UCSD-AML1 (cell line): ENCODE measurements at regions not wholly inside any gene's neighbourhood (a gene's known extent, or its start where the extent isn't known, plus 50 kb on each side); places are given as distances from the start of the nearest gene placed in this dataset.
"Not testable (repeated sequence)": the region's sequence is repeated elsewhere in the genome, so short reads cannot be mapped to it uniquely, and the experiment has no call there.

Source experiments
- DNase-seq: peaks from one replicate; lab custom pipeline; 2025; ENCODE audit not compliant: unreplicated experiment; lab: John Stamatoyannopoulos, UW

GRCh38 chr5:82448374-82448773, 170.2 kb upstream of the RPS23 start:
- no peak for DNase-seq

GRCh38 chr5:82447913-82448312, 169.8 kb upstream of the RPS23 start:
- DNase-seq, result no peak

GRCh38 chr5:82446809-82447208, 168.7 kb upstream of the RPS23 start:
- DNase-seq, result no peak

GRCh38 chr5:82445726-82446335, 167.7 kb upstream of the RPS23 start:
- no peak for DNase-seq

- DNase-seq, result no peak
These were observed 161.7 kb upstream of the RPS23 start for GRCh38 chr5:82439750-82440445.

- not testable (repeated sequence) for DNase-seq
These were observed 159.4 kb upstream of the RPS23 start for GRCh38 chr5:82437565-82437964.

DNA sequence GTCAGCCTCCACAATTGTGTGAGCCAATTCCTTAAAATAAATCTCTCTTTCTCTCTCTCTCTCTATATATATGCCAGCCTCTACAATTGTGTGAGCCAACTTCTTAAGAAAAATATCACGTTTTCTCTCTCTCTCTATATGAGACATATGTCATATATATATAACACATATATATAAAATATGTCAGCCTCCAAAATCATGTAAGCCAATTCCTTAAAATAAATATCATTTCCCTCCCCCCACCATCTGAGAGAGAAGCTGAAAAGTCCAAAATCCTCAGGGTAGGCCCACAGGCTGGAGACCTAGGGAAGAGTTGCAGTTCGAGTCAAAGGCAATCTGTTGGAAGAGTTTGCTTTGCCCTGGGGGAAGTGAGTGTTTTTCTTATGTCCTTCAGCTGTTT, 158.1 kb upstream of the RPS23 start:
- DNase-seq, result no peak

DNA sequence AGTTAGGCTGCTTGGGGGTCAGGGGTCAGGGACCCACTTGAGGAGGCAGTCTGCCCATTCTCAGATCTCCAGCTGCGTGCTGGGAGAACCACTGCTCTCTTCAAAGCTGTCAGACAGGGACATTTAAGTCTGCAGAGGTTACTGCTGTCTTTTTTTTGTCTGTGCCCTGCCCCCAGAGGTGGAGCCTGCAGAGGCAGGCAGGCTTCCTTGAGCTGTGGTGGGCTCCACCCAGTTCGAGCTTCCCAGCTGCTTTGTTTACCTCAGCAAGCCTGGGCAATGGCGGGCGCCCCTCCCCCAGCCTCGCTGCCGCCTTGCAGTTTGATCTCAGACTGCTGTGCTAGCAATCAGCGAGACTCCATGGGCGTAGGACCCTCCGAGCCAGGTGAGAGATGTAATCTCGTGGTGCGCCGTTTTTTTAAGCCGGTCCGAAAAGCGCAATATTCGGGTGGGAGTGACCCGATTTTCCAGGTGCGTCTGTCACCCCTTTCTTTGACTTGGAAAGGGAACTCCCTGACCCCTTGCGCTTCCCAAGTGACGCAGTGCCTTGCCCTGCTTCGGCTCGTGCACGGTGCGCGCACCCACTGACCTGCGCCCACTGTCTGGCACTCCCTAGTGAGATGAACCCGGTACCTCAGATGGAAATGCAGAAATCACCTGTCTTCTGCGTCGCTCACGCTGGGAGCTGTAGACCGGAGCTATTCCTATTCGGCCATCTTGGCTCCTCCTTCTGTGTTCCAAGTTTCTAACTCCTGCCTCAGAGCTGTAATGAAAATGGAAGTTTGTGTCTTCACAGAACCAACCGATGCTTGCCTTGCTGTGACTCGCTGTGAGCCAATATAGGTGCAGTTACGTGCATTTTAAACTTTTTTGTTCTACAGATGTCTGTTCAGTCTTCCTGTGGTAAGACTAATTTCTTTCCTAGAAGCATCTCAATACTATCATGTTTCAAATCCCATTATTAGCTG, 156.8 kb upstream of the RPS23 start:
- DNase-seq, result not testable (repeated sequence)

GRCh38 chr5:82426464-82427154, 148.5 kb upstream of the RPS23 start:
- no peak for DNase-seq

GRCh38 chr5:82425591-82425990, 147.4 kb upstream of the RPS23 start:
- DNase-seq, result no peak

DNA sequence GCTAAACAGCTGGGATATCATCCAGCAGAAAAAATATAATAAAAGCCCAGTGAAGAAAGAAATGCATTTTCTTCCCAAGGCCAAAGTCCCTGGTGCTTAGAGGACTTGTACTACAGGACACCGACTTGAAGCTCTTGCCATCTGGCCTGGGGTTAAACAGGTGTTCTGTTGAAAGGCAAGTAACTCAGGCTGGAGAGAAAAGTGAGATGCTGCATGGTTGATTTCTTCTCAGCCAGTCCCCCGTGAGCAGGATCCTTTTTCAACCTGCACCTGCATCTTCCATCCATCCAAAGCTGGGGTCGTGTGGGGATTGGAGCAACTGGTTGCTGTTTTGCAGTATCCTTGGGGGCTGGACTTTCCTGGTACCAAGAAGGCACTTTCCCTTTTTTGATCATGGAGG, 146.1 kb upstream of the RPS23 start:
- no peak for DNase-seq

- peak; percentile 49 for DNase-seq
These were observed 144.6 kb upstream of the RPS23 start for GRCh38 chr5:82422751-82423181.

DNA sequence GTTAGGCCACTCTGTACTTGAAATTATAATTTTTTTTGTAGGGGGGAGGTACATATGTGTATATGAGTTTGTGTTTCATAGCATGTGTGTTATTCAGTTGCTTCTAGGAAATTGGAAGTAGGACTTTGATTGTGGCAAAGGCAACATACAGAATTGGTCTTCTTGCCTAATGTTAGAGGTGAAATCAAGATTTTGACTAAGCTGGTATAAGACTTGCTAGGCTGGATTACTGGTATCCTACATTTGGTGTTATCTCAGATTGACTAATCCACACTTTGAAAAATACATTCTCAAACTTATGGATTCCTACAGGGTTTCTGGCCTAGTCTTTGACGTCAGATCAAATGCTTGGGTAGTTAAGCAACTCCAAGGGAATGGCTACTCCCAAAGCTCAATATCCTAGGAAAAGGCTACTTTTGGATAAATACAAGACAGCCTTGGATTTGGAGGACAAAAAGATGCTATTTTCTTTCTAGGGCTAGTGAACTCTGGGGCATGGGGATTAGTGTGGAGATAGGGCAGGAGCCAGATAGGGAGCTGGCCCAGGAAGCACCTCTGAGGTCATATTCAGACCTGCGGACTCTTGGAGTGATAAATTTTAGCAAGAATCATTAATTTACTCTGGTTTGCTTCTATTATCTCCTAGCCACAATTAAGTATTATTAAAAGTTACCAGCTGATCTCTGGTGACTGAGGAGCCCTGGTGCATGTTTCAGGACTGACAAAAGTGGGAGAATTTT, 144.0 kb upstream of the RPS23 start:
- no peak for DNase-seq

DNA sequence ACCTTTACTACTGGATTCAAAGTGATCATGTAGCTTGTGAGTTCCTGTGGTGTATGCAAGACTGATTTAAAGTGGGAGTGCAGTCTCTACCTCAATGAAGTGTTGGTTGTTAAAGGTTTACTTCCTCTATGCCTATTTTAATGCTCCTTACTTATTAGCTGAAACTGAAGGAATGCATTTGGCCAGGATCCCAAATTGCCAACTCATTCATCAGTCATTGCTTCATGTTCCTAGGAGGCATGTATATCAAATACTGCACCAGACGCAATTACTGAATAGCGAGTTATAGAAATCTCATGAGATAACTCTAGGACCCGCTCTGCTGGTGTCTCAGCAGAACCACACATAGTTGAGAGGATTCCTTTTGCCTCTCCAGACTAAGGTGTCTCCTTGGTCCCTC, 143.0 kb upstream of the RPS23 start:
- no peak for DNase-seq

DNA sequence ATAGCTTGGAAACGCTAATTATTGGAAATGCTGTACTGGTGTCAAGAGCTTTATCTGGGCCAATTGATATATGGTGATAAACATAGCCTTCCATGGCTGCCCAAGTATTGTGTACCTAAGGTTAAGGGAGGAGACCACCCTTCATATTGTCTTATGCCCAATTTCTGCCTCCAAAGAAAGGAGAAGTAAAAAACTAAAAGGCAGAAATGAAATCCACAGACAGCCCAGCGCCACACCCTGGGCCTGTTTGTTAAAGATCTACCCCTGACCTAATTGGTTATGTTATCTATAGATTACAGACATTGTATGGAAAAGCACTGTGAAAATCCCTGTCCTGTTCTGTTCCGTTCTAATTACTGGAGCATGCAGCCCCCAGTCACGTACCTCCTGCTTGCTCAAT, 142.4 kb upstream of the RPS23 start:
- DNase-seq, result peak; percentile 27

DNA sequence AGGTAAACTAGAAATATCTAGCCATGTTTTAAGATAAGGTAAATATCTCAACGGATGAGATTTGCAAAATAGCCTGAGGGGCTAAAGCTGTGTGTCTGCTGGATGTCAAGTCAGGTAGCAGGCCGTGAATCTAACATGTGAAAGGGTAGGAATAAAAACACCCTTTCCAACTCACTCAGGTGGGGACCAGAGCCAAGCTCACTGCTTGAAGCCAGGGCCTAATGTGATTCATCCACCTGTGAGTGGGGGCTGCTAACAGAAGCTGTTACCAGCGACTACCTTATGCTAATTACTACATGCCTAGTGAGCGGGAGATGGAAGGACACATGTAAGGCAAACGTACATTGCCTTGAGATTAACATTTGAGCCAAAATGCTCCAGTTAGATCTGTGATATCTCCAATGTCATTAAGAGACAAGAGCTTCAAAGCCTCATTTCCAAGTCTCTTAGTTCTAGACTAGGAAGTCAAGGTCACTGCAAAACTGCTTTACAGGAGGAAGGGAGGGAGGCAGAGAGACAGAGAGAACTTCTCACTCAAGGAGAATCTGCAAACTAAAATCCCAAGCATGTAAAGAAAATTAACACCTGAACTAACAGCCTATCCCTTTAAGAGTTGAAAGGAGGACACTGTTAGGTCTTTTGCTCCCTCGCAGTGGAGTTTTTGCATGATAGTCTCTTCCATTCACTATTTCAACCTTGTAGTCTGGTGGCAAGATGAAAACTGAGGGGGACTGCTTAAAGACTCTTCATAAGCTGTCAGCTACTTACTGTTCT, 141.6 kb upstream of the RPS23 start:
- no peak for DNase-seq

DNA sequence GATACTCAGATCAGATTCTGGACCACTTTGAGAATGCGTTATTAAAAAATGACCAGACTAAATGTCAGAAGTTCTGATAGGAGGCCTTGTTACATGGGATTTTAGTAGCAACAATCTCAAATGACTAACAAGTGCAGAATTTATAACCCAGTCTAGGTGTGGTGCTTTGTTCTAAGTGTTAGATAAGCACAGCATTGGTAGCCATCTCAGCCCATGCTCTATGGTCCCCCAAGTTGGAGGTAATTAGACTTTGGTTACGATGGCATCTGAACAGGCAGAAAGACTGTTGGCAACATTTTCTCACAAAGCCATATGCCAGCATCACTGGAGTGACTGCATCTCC, 140.4 kb upstream of the RPS23 start:
- no peak for DNase-seq

DNA sequence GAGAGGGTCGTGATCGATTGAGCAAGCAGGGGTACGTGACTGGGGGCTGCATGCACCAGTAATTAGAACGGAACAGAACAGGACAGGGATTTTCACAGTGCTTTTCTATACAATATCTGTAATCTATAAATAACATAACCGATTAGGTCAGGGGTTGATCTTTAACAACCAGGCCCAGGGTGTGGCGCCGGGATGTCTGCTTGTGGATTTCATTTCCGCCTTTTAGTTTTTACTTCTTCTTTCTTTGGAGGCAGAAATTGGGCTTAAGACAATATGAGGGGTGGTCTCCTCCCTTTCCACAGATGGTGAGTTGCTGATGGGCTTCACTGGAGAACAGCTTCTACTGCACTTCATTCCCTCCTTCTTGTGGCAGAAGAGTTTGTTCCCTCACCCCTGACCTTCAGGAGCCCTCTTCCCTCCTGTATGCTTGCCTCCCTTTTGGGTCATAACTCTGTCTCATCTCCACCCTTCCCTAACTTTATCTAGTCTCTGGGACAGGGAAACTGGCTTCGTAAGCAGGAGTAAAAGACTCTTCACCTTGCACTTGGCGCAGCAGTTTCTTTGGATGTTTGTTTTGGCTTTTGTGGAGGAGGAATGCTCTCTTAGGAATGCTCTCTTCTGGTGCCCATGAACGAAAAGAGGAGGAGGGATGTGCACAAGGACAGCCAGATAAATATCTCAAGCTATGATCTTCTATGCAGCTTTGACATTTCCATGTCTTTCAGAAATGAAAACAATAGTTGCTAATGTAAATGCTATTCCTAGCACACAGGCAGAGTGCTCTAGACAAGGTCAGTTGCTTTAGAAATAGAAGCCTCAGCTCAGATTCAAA, 139.8 kb upstream of the RPS23 start:
- peak; percentile 57 for DNase-seq

DNA sequence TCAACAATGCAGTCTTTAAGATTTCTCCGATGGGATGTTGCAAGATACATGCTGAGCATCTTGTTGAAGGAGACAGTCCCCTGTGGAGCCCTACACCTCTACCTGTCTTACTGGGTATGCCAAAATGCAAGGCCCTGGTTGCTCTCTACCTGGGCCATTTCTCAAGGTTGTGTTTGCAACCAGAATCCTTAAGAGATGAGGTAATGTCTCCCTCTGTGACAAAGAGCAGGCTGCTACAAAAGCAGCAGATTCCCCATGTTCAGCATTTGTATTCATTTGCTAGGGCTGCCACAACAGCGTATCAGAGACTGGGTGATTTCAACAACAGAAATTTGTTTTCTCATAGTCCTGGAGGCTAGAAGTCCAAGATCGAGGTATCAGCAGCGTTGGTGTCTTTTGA, 138.4 kb upstream of the RPS23 start:
- no peak for DNase-seq
